CD14-positive monocyte (primary cell): ENCODE measurements at regions not wholly inside any gene's neighbourhood (a gene's known extent, or its start where the extent isn't known, plus 50 kb on each side); places are given as distances from the start of the nearest gene placed in this dataset.

Experiments used
- DNase-seq, 3 donors: peaks; one replicate each; pipeline ENCODE4 v3.0.0-alpha.2; 2011 to 2022
- H2AFZ ChIP-seq: 2 replicates; pipeline ENCODE4 v1.6.0; 2012; ENCODE audit warnings: mild to moderate bottlenecking, low read depth, low read length, inconsistent platforms; ENCODE audit not compliant: insufficient read depth, poor library complexity, severe bottlenecking
- H3K27ac ChIP-seq, 2 donors: 1 replicate in 1 of 2; 2 replicates in 1 of 2; pipeline ENCODE4 v1.5.1; 2012 to 2013; ENCODE audit warnings: low read length in 2 of 2, control low read depth in 1 of 2, inconsistent platforms in 1 of 2, low read depth in 1 of 2, mild to moderate bottlenecking in 1 of 2
- H3K27me3 ChIP-seq, 2 donors: one replicate each; pipeline versions ENCODE4 v1.6.0 to v1.6.1; 2011 to 2013; ENCODE audit warnings: low read length in 2 of 2; ENCODE audit not compliant: control insufficient read depth in 2 of 2, insufficient read depth in 2 of 2
- H3K36me3 ChIP-seq, 2 donors: replicated peaks in 1 of 2; 1 replicate in 1 of 2; 2 replicates in 1 of 2; pipeline versions ENCODE4 v1.5.1 to v1.6.1; 2012 to 2013; ENCODE audit warnings: low read length in 2 of 2, control low read depth in 1 of 2, inconsistent platforms in 1 of 2, mild to moderate bottlenecking in 1 of 2; ENCODE audit not compliant: insufficient read depth in 2 of 2, control insufficient read depth in 1 of 2
- H3K4me1 ChIP-seq, 2 donors: 1 replicate in 1 of 2; 2 replicates in 1 of 2; pipeline versions ENCODE4 v1.5.1 to v1.6.1; 2012 to 2013; ENCODE audit warnings: low read length in 2 of 2, control low read depth in 1 of 2, inconsistent platforms in 1 of 2, mild to moderate bottlenecking in 1 of 2, moderate library complexity in 1 of 2; ENCODE audit not compliant: insufficient read depth in 2 of 2, control insufficient read depth in 1 of 2
- H3K4me2 ChIP-seq: replicated peaks from 2 replicates; pipeline ENCODE3; 2012; ENCODE audit warnings: low read length, moderate library complexity, mild to moderate bottlenecking; ENCODE audit not compliant: poor library complexity, severe bottlenecking; ENCODE audit errors: extremely low read depth
- H3K4me3 ChIP-seq, 3 experiments: fragments of 200-600 bp in 1 of 3; sonication (generic) in 1 of 3; replicated peaks in 1 of 3; 1 replicate in 2 of 3; 2 replicates in 1 of 3; pipeline ENCODE4 v1.5.1; 2011 to 2013; ENCODE audit warnings: low read length in 3 of 3, mild to moderate bottlenecking in 3 of 3, control low read depth in 2 of 3, low read depth in 2 of 3, inconsistent platforms in 1 of 3, moderate library complexity in 1 of 3
- H3K79me2 ChIP-seq: 2 replicates; pipeline ENCODE4 v1.6.0; 2012; ENCODE audit warnings: mild to moderate bottlenecking, control low read depth, inconsistent platforms, low read length, moderate library complexity; ENCODE audit not compliant: insufficient read depth
- H3K9ac ChIP-seq: 2 replicates; pipeline ENCODE4 v1.6.0; 2017; ENCODE audit warnings: low read length, mild to moderate bottlenecking; ENCODE audit not compliant: insufficient read depth, poor library complexity, severe bottlenecking
- H3K9me3 ChIP-seq, 2 donors: replicated peaks in 1 of 2; 1 replicate in 1 of 2; 2 replicates in 1 of 2; pipeline versions ENCODE4 v1.5.1 to v1.6.1; 2012 to 2013; ENCODE audit warnings: low read length in 2 of 2, control low read depth in 1 of 2; ENCODE audit not compliant: control insufficient read depth in 1 of 2, insufficient read depth in 1 of 2
- H4K20me1 ChIP-seq: 2 replicates; pipeline ENCODE4 v1.6.0; 2012; ENCODE audit warnings: mild to moderate bottlenecking, low read length, control low read depth, moderate library complexity; ENCODE audit not compliant: insufficient read depth
- H3K27ac Mint-ChIP-seq, 7 donors: one replicate each; pipeline ENCODE4 v1.8.0; 2020; ENCODE audit warnings: mild to moderate bottlenecking in 7 of 7, mixed read lengths in 7 of 7, moderate library complexity in 6 of 7, inconsistent platforms in 2 of 7
- H3K27me3 Mint-ChIP-seq, 3 donors: one replicate each; pipeline ENCODE4 v1.8.0; 2021 to 2022; ENCODE audit warnings: low read depth in 3 of 3, mild to moderate bottlenecking in 3 of 3, mixed read lengths in 3 of 3, moderate library complexity in 3 of 3, inconsistent platforms in 1 of 3
- H3K36me3 Mint-ChIP-seq, 2 donors: one replicate each; pipeline ENCODE4 v1.8.0; 2020; ENCODE audit warnings: mixed read lengths in 2 of 2, inconsistent platforms in 1 of 2, mild to moderate bottlenecking in 1 of 2
- H3K4me1 Mint-ChIP-seq: one replicate; pipeline ENCODE4 v1.8.0; 2020; ENCODE audit warnings: mild to moderate bottlenecking, mixed read lengths
- H3K4me3 Mint-ChIP-seq, 2 donors: one replicate each; pipeline ENCODE4 v1.8.0; 2020; ENCODE audit warnings: mild to moderate bottlenecking in 2 of 2, mixed read lengths in 2 of 2, moderate library complexity in 1 of 2
- H3K9me3 Mint-ChIP-seq, 7 donors: one replicate each; pipeline ENCODE4 v1.8.0; 2020 to 2022; ENCODE audit warnings: mixed read lengths in 7 of 7, mild to moderate bottlenecking in 6 of 7, moderate library complexity in 6 of 7, inconsistent platforms in 2 of 7
- WGBS: methylation state at CpG from one replicate; pipeline ENCODE4 v1.1.5; 2013; ENCODE audit warnings: missing lambda C conversion rate; ENCODE audit not compliant: insufficient coverage; 5-methylcytosine and 5-hydroxymethylcytosine counted together
- intact Hi-C, 2 donors: fragments of 100-400 bp; cut with micrococcal nuclease; formaldehyde crosslinking; loops; one replicate each; pipeline versions ENCODE4 v1.15.0 to v1.15.1; 2023
- TF ChIP-seq, protein P1 (sequence below): fragments of 200-600 bp; IDR thresholded peaks from one replicate; pipeline ENCODE4 v1.8.0; 2022; ENCODE audit warnings: antibody characterized with exemption, mild to moderate bottlenecking

GRCh38 chr1:102318104-102318806, 321.5 kb upstream of the OLFM3 start:
- Histone ChIP-seq H2AFZ (no peak overlapping the region), H3K27ac (no peak overlapping the region), H3K4me3 (no peak overlapping the region), H3K27me3 (no peaks in the 10 kb centered on the region), H3K79me2 (no peaks in the 10 kb centered on the region), H3K9me3 (no peaks in the 10 kb centered on the region), H3K4me1 (no peaks in the 10 kb centered on the region), H3K4me2 (no peak overlapping the region), H3K9ac (no peak overlapping the region), H4K20me1 (no peaks in the 10 kb centered on the region), H3K36me3 (no peaks in the 10 kb centered on the region)
- intact Hi-C loops = no loop called here
- WGBS = 89% methylated on average over 3 of the region's 4 CpGs
- no peak for DNase-seq
- TF ChIP-seq, protein P1, sequence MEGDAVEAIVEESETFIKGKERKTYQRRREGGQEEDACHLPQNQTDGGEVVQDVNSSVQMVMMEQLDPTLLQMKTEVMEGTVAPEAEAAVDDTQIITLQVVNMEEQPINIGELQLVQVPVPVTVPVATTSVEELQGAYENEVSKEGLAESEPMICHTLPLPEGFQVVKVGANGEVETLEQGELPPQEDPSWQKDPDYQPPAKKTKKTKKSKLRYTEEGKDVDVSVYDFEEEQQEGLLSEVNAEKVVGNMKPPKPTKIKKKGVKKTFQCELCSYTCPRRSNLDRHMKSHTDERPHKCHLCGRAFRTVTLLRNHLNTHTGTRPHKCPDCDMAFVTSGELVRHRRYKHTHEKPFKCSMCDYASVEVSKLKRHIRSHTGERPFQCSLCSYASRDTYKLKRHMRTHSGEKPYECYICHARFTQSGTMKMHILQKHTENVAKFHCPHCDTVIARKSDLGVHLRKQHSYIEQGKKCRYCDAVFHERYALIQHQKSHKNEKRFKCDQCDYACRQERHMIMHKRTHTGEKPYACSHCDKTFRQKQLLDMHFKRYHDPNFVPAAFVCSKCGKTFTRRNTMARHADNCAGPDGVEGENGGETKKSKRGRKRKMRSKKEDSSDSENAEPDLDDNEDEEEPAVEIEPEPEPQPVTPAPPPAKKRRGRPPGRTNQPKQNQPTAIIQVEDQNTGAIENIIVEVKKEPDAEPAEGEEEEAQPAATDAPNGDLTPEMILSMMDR = no peak
- Mint-ChIP-seq H3K36me3 (no peaks in the 10 kb centered on the region), H3K27me3 (no peaks in the 10 kb centered on the region), H3K4me3 (no peak overlapping the region), H3K27ac (no peak overlapping the region), H3K4me1 (no peaks in the 10 kb centered on the region), H3K9me3 (peaks cover 0 to 2% (median 0%) of the 10 kb centered on the region in 7 donors)

GRCh38 chr1:102315096-102315495, 318.4 kb upstream of the OLFM3 start:
- H3K4me1 ChIP-seq = no peaks in the 10 kb centered on the region
- Mint-ChIP-seq H3K9me3 (peaks cover 0 to 5% (median 3%) of the 10 kb centered on the region in 7 donors), H3K36me3 (no peaks in the 10 kb centered on the region), H3K4me1 (no peaks in the 10 kb centered on the region), H3K27me3 (no peaks in the 10 kb centered on the region), H3K4me3 (no peak overlapping the region), H3K27ac (no peak overlapping the region)
- peaks cover 0 to 3% of the 10 kb centered on the region in 2 donors for H3K9me3 ChIP-seq
- no peak overlapping the region for H3K9ac ChIP-seq
- DNase-seq = no peak
- H3K27ac ChIP-seq = no peak overlapping the region
- no peaks in the 10 kb centered on the region for H4K20me1 ChIP-seq
- H2AFZ ChIP-seq = no peak overlapping the region
- H3K27me3 ChIP-seq = no peaks in the 10 kb centered on the region
- no peaks in the 10 kb centered on the region for H3K36me3 ChIP-seq
- H3K4me2 ChIP-seq = no peak overlapping the region
- H3K4me3 ChIP-seq = no peak overlapping the region
- intact Hi-C loops = no loop called here
- no peaks in the 10 kb centered on the region for H3K79me2 ChIP-seq
- TF ChIP-seq, protein P1 = no peak
